K562 (cell line): ENCODE measurements at regions not wholly inside any gene's neighbourhood (a gene's known extent, or its start where the extent isn't known, plus 50 kb on each side); places are given as distances from the start of the nearest gene placed in this dataset.

Source experiments
- ATAC-seq: fragments of 200-7000 bp; cut with Tn5 transposase; 3 replicates; pipeline ENCODE4 v1.9.1; 2020; ENCODE audit warnings: moderate library complexity
- BruUV-seq: library from RNA; stranded (reverse); fragments of 400-500 nt; replicated peaks from 2 replicates; lab custom pipeline; 2021; lab: Mats Ljungman, UMichigan
- CTCF ChIA-PET: fragments of 300-600 bp; formaldehyde crosslinking; extraction: SDS; loops from one replicate; lab custom pipeline; 2021; ENCODE audit warnings: low intra/inter-chr PET ratio; lab: Yijun Ruan, JAX
- POLR2A ChIA-PET: fragments of 300-600, 350-650 bp; sonication (Branson Sonifier 250); formaldehyde crosslinking; extraction: SDS; loops from one replicate; lab custom pipeline; 2021; ENCODE audit warnings: antibody characterized with exemption, inconsistent platforms; lab: Yijun Ruan, JAX
- DNase-seq, 4 experiments: peaks; one replicate each; pipeline versions ENCODE4 v3.0.0 to v3.0.0-alpha.2; 2011 to 2018; ENCODE audit warnings: low spot score in 3 of 4, mixed read lengths in 3 of 4; ENCODE audit errors: extremely low read depth in 1 of 4
- FAIRE-seq: peaks from 2 replicates; lab custom pipeline; 2011; peaks lifted over from hg19 to GRCh38; lab: Jason Lieb, UNC
- H2AFZ ChIP-seq: 2 replicates; pipeline ENCODE4 v1.6.0; 2011; ENCODE audit warnings: low read depth, low read length, control low read depth, inconsistent platforms
- H3K27ac ChIP-seq: fragments of 200-600 bp; 3 replicates; pipeline ENCODE4 v1.8.0; 2011; ENCODE audit warnings: low read depth, mild to moderate bottlenecking, control low read depth, inconsistent platforms, low read length, moderate library complexity, mixed read lengths; ENCODE audit errors: extremely low read depth
- H3K27me3 ChIP-seq, 2 experiments: fragments of 300-600 bp in 1 of 2; 2 replicates in 1 of 2; 3 replicates in 1 of 2; pipeline versions ENCODE4 v1.6.0 to v1.8.0; 2011; ENCODE audit warnings: inconsistent platforms in 2 of 2, low read length in 2 of 2, mild to moderate bottlenecking in 1 of 2, mixed read lengths in 1 of 2, moderate library complexity in 1 of 2; ENCODE audit not compliant: control insufficient read depth in 2 of 2, insufficient read depth in 2 of 2
- H3K36me3 ChIP-seq: fragments of 300-600 bp; 3 replicates; pipeline ENCODE4 v1.8.0; 2011; ENCODE audit warnings: mild to moderate bottlenecking, low read length, inconsistent platforms; ENCODE audit not compliant: control insufficient read depth, insufficient read depth
- H3K4me1 ChIP-seq, 2 experiments: fragments of 200-600 bp in 1 of 2; replicated peaks in 1 of 2; 2 replicates in 1 of 2; 3 replicates in 1 of 2; pipeline versions ENCODE4 v1.5.1 to v1.8.0; 2011; ENCODE audit warnings: inconsistent platforms in 2 of 2, low read length in 2 of 2, mild to moderate bottlenecking in 1 of 2, mixed read lengths in 1 of 2, moderate library complexity in 1 of 2; ENCODE audit not compliant: control insufficient read depth in 2 of 2, insufficient read depth in 2 of 2
- H3K4me2 ChIP-seq: 2 replicates; pipeline ENCODE4 v1.6.1; 2011; ENCODE audit warnings: low read length, control low read depth, inconsistent platforms, mixed read lengths; ENCODE audit not compliant: insufficient read depth
- H3K4me3 ChIP-seq: fragments of 200-600 bp; sonication (generic), shearing (Covaris generic); 2 replicates; pipeline ENCODE4 v1.5.1; 2016; ENCODE audit warnings: control low read depth, inconsistent platforms
- H3K79me2 ChIP-seq: fragments of 200-600 bp; 3 replicates; pipeline ENCODE4 v1.8.0; 2011; ENCODE audit warnings: low read length, inconsistent platforms; ENCODE audit not compliant: control insufficient read depth, insufficient read depth
- H3K9ac ChIP-seq, 2 experiments: 2 replicates each; pipeline versions ENCODE4 v1.6.0 to v1.6.1; 2011; ENCODE audit warnings: low read depth in 2 of 2, low read length in 2 of 2, control low read depth in 1 of 2, inconsistent platforms in 1 of 2, mild to moderate bottlenecking in 1 of 2, mixed read lengths in 1 of 2; ENCODE audit not compliant: insufficient read depth in 1 of 2
- H3K9me1 ChIP-seq: one replicate; pipeline ENCODE4 v1.6.0; 2011; ENCODE audit warnings: inconsistent platforms, mild to moderate bottlenecking, low read length, moderate library complexity; ENCODE audit not compliant: control insufficient read depth, insufficient read depth
- H3K9me3 ChIP-seq: replicated peaks from 2 replicates; pipeline ENCODE4 v1.5.1; 2011; ENCODE audit warnings: low read depth, low read length, inconsistent platforms; ENCODE audit not compliant: control insufficient read depth, insufficient read depth
- H4K20me1 ChIP-seq: replicated peaks from 2 replicates; pipeline ENCODE4 v1.6.1; 2011; ENCODE audit warnings: low read length, inconsistent platforms, mixed read lengths; ENCODE audit not compliant: control insufficient read depth, insufficient read depth
- FIP1L1 ChIP-seq: fragments of 200-400 bp; formaldehyde crosslinking; IDR thresholded peaks from 2 replicates; pipeline ENCODE4 v1.6.1; 2018; ENCODE audit warnings: mild to moderate bottlenecking, low read depth, low read length; ENCODE audit not compliant: poor library complexity, severe bottlenecking
- FUS ChIP-seq: fragments of 200-400 bp; formaldehyde crosslinking; optimal IDR thresholded peaks from 2 replicates; pipeline ENCODE3; 2017; ENCODE audit warnings: low read depth, low read length
- GATAD2B ChIP-seq: fragments of 450-650 bp; IDR thresholded peaks from 2 replicates; pipeline ENCODE4 v1.6.1; 2017; ENCODE audit warnings: mild to moderate bottlenecking, borderline replicate concordance
- ID3 ChIP-seq, 2 experiments: fragments of 250-450 bp in 1 of 2; fragments of 450-650 bp in 1 of 2; sonication (Bioruptor Pico) in 1 of 2; IDR thresholded peaks; 2 replicates each; pipeline versions ENCODE4 v1.6.1 to v1.8.0; 2016 to 2021; ENCODE audit warnings: mild to moderate bottlenecking in 2 of 2, moderate library complexity in 2 of 2, missing compliant biosample characterization in 1 of 2, missing genetic modification characterization in 1 of 2
- XRCC5 ChIP-seq: fragments of 200-400 bp; formaldehyde crosslinking; IDR thresholded peaks from 2 replicates; pipeline ENCODE4 v1.6.1; 2017; ENCODE audit warnings: low read depth, mild to moderate bottlenecking, low read length
- ZBTB12 ChIP-seq: fragments of 250-450 bp; sonication (Bioruptor Pico); IDR thresholded peaks from 2 replicates; pipeline ENCODE4 v1.4.0; 2020
- ZNF133 ChIP-seq: fragments of 250-450 bp; sonication (Bioruptor Pico); IDR thresholded peaks from 2 replicates; pipeline ENCODE4 v1.4.0; 2020; ENCODE audit warnings: mild to moderate bottlenecking
- ZNF311 ChIP-seq: fragments of 250-450 bp; sonication (Bioruptor Pico); IDR thresholded peaks from 2 replicates; pipeline ENCODE4 v1.4.0; 2020; ENCODE audit warnings: mild to moderate bottlenecking, moderate library complexity
- ZSCAN32 ChIP-seq: fragments of 450-650 bp; formaldehyde crosslinking; IDR thresholded peaks from 2 replicates; pipeline ENCODE4 v1.4.0; 2020; ENCODE audit warnings: mild to moderate bottlenecking, moderate library complexity
- WGBS: fragments of 100-300 bp; shearing (Covaris generic); methylation state at CpG from one replicate; pipeline ENCODE4 v1.1.6; 2016; ENCODE audit warnings: low coverage, mixed read lengths; ENCODE audit not compliant: insufficient coverage; ENCODE audit errors: missing lambda C conversion rate; 5-methylcytosine and 5-hydroxymethylcytosine counted together
- in situ Hi-C: fragments of 300-500 bp; cut with MboI; formaldehyde crosslinking; loops from 4 replicates; pipeline ENCODE4 v1.15.0; 2018; ENCODE audit warnings: inconsistent platforms, mixed read lengths
- intact Hi-C: fragments of 100-400 bp; cut with micrococcal nuclease; formaldehyde crosslinking; loops from 2 replicates; pipeline ENCODE4 v1.14.2; 2022
- TF ChIP-seq, protein P1 (sequence below): fragments of 150-350 bp; IDR thresholded peaks from 2 replicates; pipeline ENCODE4 v1.6.1; 2014; ENCODE audit warnings: low read depth, mild to moderate bottlenecking, low read length, borderline replicate concordance

- intact Hi-C loops, result no loop called here
- DNase-seq (no peak), ATAC-seq (no peak), FAIRE-seq (no peak)
- WGBS, result 0% methylated on average over 1 of the region's 1 CpG
- no peaks in the 10 kb centered on the region for H3K4me1 ChIP-seq
- H3K9me3 ChIP-seq, result no peaks in the 10 kb centered on the region
- TF ChIP-seq XRCC5, result no peak
- TF ChIP-seq FIP1L1, result no peak
- no peak for TF ChIP-seq ZSCAN32 (CRISPR knock-in tag)
- TF ChIP-seq ID3 (CRISPR knock-in tag; IDR thresholded peaks at IDR 0.05), result no peak
- TF ChIP-seq ID3 (tag; IDR thresholded peaks at IDR 0.05), result no peak
- no peak for TF ChIP-seq ZNF311
- TF ChIP-seq GATAD2B, result no peak
- no peak overlapping the region for H3K9ac ChIP-seq
- no peaks in the 10 kb centered on the region for H4K20me1 ChIP-seq
- CTCF ChIA-PET, result no interaction called here
- H3K4me3 ChIP-seq, result no peak overlapping the region
- H3K36me3 ChIP-seq, result no peaks in the 10 kb centered on the region
- peaks cover 0 to 4% of the 10 kb centered on the region in 2 experiments; a peak in 3 of 5 replicates for H3K27me3 ChIP-seq
- H3K9me1 ChIP-seq, result no peaks in the 10 kb centered on the region
- H3K27ac ChIP-seq, result no peak overlapping the region
- H3K4me2 ChIP-seq, result no peak overlapping the region
- POLR2A ChIA-PET, result no interaction called here
- no TSS peak for BruUV-seq
- H2AFZ ChIP-seq, result no peak overlapping the region
- H3K79me2 ChIP-seq, result no peaks in the 10 kb centered on the region
- in situ Hi-C loops, result no loop called here
Observed at GRCh38 chr12:25651931-25652330, 98.8 kb upstream of the LMNTD1 start.

DNA sequence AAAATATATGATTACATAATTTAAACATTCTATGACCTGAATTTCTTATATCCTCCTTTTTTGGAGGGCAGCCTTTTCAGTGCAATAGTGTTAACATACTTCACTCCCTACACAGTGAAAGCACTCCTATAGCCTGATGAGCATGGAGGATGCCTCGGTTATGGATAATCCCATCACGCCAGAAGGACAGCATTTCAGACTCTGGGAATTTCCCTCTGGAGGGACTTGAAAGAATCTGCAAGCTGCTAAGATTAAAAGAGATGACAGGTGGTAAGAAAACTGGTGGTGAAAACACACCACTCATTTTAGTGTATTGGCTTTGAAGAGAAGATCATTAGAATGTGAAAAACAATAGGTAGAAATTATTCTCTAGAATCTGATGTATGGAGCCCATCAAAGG is 99.3 kb upstream of the LMNTD1 start:
- H3K9me1 ChIP-seq, result no peaks in the 10 kb centered on the region
- H3K4me1 ChIP-seq, result no peaks in the 10 kb centered on the region
- no peak overlapping the region for H3K9ac ChIP-seq
- no peaks in the 10 kb centered on the region for H3K36me3 ChIP-seq
- no peaks in the 10 kb centered on the region for H3K79me2 ChIP-seq
- in situ Hi-C loops (no loop called here), intact Hi-C loops (no loop called here)
- ChIA-PET CTCF (no interaction called here), POLR2A (no interaction called here)
- DNase-seq (no peak), ATAC-seq (no peak), FAIRE-seq (no peak)
- no peak overlapping the region for H3K4me2 ChIP-seq
- H4K20me1 ChIP-seq, result no peaks in the 10 kb centered on the region
- H3K9me3 ChIP-seq, result no peaks in the 10 kb centered on the region
- 0% methylated on average over 2 of the region's 2 CpGs for whole genome bisulfite sequencing
- no peak overlapping the region for H3K27ac ChIP-seq
- BruUV-seq, result no TSS peak
- no peak overlapping the region for H3K4me3 ChIP-seq
- peaks cover 0 to 4% of the 10 kb centered on the region in 2 experiments; a peak in 3 of 5 replicates for H3K27me3 ChIP-seq
- no peak overlapping the region for H2AFZ ChIP-seq
- TF ChIP-seq, protein P1, sequence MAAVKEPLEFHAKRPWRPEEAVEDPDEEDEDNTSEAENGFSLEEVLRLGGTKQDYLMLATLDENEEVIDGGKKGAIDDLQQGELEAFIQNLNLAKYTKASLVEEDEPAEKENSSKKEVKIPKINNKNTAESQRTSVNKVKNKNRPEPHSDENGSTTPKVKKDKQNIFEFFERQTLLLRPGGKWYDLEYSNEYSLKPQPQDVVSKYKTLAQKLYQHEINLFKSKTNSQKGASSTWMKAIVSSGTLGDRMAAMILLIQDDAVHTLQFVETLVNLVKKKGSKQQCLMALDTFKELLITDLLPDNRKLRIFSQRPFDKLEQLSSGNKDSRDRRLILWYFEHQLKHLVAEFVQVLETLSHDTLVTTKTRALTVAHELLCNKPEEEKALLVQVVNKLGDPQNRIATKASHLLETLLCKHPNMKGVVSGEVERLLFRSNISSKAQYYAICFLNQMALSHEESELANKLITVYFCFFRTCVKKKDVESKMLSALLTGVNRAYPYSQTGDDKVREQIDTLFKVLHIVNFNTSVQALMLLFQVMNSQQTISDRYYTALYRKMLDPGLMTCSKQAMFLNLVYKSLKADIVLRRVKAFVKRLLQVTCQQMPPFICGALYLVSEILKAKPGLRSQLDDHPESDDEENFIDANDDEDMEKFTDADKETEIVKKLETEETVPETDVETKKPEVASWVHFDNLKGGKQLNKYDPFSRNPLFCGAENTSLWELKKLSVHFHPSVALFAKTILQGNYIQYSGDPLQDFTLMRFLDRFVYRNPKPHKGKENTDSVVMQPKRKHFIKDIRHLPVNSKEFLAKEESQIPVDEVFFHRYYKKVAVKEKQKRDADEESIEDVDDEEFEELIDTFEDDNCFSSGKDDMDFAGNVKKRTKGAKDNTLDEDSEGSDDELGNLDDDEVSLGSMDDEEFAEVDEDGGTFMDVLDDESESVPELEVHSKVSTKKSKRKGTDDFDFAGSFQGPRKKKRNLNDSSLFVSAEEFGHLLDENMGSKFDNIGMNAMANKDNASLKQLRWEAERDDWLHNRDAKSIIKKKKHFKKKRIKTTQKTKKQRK, result no peak
- TF ChIP-seq ZNF133 (CRISPR knock-in tag), result no peak
- TF ChIP-seq FUS, result no peak
- no peak for TF ChIP-seq ZBTB12 (CRISPR knock-in tag)
